AG04449 (cell line): ENCODE measurements at regions not wholly inside any gene's neighbourhood (a gene's known extent, or its start where the extent isn't known, plus 50 kb on each side); places are given as distances from the start of the nearest gene placed in this dataset.

ENCODE experiments used
- CTCF ChIA-PET: fragments of 350-600 bp; formaldehyde crosslinking; extraction: SDS; loops from one replicate; lab custom pipeline; 2021; ENCODE audit warnings: antibody characterized with exemption; lab: Yijun Ruan, JAX
- POLR2A ChIA-PET: fragments of 400-600, 350-600 bp; formaldehyde crosslinking; extraction: SDS; loops from one replicate; lab custom pipeline; 2020; ENCODE audit warnings: antibody characterized with exemption, inconsistent platforms; lab: Yijun Ruan, JAX
- DNase-seq: peaks from one replicate; pipeline ENCODE4 v3.0.0-alpha.2; 2010; ENCODE audit warnings: low read depth, low spot score
- H3K4me3 ChIP-seq: 2 replicates; pipeline ENCODE4 v1.5.1; 2011; ENCODE audit warnings: low read depth, mild to moderate bottlenecking, control low read depth, low read length
- TF ChIP-seq, protein P1 (sequence below): IDR thresholded peaks from one replicate; pipeline ENCODE4 v1.5.1; 2011; ENCODE audit warnings: mild to moderate bottlenecking, moderate library complexity, low read length, control low read depth, inconsistent platforms; ENCODE audit not compliant: insufficient read depth; ENCODE audit errors: missing control alignments

DNA sequence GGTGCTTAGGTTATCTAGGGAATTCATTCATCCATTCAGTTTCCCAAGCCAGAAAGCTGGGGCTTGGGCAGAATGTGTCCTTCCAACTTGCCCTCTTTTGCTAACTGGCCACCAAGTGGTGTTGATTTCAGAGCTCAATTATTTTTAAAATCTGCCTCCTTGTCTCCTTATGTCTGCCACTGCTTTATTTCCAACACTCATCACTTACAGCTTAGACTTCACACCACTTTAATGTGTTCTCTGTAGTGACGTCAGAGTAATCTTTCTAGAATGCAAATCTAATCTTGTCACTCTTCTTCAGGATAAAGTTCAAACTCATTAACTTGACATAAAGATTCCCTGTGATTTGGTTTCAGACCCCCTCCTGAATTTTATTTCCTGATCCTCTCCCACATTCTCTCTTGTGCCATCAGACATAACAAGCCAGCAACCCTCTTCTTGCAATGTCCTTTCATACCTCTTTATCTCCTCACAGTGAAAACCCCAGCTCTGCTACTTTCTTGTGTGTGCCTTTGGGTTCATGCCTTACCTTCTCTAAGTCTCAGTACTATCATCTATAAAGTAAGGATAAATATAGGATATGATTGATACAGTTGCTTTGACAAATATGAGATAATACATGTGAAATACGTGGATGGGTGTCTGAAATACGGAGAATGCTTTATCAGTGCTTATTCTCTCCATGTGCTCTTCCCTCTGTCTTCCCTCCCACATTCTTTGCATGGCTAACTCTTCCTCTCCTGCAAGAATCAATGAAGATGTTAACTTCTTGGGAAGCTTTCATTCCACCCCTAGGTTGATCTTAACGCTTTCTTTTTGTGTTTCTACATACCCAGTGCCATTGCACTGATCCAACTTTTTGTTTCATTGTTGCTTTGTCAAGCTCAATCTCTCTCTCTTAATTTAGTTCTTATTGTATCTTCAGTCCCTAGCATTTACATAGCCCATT, 522.7 kb upstream of the FZD8 start:
- TF ChIP-seq, protein P1, sequence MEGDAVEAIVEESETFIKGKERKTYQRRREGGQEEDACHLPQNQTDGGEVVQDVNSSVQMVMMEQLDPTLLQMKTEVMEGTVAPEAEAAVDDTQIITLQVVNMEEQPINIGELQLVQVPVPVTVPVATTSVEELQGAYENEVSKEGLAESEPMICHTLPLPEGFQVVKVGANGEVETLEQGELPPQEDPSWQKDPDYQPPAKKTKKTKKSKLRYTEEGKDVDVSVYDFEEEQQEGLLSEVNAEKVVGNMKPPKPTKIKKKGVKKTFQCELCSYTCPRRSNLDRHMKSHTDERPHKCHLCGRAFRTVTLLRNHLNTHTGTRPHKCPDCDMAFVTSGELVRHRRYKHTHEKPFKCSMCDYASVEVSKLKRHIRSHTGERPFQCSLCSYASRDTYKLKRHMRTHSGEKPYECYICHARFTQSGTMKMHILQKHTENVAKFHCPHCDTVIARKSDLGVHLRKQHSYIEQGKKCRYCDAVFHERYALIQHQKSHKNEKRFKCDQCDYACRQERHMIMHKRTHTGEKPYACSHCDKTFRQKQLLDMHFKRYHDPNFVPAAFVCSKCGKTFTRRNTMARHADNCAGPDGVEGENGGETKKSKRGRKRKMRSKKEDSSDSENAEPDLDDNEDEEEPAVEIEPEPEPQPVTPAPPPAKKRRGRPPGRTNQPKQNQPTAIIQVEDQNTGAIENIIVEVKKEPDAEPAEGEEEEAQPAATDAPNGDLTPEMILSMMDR: no peak
- H3K4me3 ChIP-seq: no peak overlapping the region
- DNase-seq: no peak
- ChIA-PET CTCF (no interaction called here), POLR2A (no interaction called here)

DNA sequence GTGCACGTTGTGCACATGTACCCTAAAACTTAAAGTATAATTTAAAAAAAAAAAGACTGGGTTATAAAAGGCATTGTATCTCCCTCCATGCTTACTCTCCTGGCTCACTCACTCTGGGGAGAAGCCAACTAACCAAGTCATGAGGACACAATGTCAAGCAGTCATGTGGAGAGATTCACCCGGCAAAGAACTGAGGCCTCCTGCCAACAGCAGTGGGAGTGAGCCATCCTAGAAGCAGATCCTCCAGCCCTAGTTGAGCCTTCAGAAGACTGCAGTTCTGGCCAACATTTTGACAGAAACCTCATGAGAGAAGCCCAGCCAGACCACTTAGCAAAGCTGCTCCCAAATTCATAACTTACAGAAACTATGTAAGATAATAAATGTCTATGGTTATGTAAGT, 521.7 kb upstream of the FZD8 start:
- no peak overlapping the region for H3K4me3 ChIP-seq
- DNase-seq: no peak
- ChIA-PET CTCF (no interaction called here), POLR2A (no interaction called here)
- TF ChIP-seq, protein P1: no peak

DNA sequence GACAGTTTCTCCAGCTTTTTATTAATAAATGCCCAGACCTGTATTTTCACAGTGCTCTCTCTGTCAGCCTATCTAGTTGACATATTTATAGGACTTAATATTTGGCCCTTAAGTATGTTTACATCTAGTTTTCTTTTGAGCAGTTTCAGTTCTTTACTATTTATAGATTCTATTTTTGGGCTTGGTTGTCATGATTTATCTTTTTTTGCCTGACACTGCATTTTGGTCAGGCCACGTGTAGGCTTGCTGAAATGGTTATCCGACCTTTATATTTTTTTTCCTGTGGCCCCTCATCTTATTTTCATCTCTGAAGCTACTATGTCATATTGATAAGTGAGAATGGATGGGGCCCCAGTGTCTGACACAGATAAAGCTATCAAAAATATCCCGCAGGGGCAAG, 515.4 kb upstream of the FZD8 start:
- ChIA-PET POLR2A (no interaction called here), CTCF (no interaction called here)
- DNase-seq: no peak
- H3K4me3 ChIP-seq: no peak overlapping the region
- TF ChIP-seq, protein P1: no peak

DNA sequence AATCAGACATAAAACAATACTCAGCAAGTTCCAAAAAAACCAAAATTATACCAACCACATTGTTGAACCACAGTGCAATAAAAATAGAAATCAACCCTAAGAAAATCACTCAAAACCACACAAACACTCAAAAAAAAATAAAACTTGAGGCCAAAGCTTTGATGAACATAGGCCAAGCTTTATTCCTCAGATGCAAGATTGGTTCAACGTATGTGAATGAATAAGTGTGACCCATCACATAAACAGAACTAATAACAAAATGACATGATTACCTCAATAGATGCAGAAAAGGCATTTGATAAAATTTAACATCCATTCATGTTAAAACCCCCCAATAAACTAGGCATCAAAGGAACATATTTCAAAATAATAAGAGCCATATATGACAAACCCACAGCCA, 506.1 kb upstream of the FZD8 start:
- no peak for DNase-seq
- H3K4me3 ChIP-seq: no peak overlapping the region
- TF ChIP-seq, protein P1: no peak
- ChIA-PET CTCF (no interaction called here), POLR2A (no interaction called here)

DNA sequence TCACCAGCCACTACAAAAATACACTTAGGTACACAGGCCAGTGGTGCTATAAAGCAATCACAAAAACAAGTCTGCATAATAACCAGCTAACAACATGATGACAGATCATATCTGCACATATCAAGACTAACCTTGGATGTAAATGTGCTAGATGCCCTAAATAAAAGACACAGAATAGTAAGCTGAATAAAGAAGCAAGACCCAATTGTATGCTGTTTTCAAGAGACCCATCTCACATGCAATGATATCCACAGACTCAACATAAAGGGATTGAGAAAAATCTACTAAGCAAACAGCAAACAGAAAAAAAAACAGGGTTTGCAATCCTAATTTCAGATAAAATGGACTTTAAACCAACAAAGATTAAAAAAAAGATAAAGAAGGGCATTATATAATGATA, 505.4 kb upstream of the FZD8 start:
- CTCF ChIA-PET: no interaction called here
- no peak for DNase-seq
- TF ChIP-seq, protein P1: no peak
- no peak overlapping the region for H3K4me3 ChIP-seq
- POLR2A ChIA-PET: no interaction called here

DNA sequence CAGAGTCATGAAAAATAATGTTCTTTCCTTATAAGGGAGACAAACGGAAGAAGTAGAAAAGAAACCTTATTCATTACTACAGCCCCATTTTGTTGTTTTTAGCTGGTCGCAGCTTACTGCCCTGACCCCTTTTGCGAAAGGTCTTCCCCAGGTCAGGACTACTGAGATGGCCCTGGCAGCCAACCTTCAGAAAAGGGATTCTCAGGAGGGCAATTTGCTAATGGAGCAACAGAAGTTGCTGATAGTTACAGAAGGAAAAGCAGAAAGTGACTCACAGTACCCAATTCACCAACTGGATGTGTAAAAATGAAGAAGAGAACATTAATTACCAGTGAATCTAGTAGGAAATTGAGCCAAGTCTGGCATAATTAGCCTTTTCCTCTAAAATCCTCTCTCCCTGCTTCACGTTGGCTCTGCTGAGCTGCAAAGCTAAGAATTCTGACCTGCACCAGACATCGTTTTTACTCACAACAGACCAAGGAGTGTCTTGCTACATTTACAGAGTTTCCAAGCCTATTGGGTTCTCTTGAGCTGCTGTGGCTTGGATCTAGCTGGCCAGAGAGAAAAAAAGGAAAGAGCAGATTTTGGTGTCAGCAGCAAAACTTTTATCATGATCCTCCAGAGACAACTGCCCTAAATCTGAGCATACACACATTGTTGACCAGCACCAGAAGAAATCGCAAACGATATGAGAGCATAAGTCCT, 499.9 kb upstream of the FZD8 start:
- TF ChIP-seq, protein P1: no peak
- no peak overlapping the region for H3K4me3 ChIP-seq
- no peak for DNase-seq
- CTCF ChIA-PET: interaction anchor here (1.1 kb wide), 1 partner anchor 9 kb away, joined by 3 read pairs; no protein-coding TSS in a partner anchor
- POLR2A ChIA-PET: no interaction called here
